22Rv1 (cell line): ENCODE measurements at regions not wholly inside any gene's neighbourhood (a gene's known extent, or its start where the extent isn't known, plus 50 kb on each side); places are given as distances from the start of the nearest gene placed in this dataset.

Source experiments
- H3K27ac ChIP-seq: fragments of 450-650 bp; 2 replicates; pipeline ENCODE4 v1.5.1; 2017
- CTCF ChIP-seq: fragments of 450-650 bp; IDR thresholded peaks from 2 replicates; pipeline ENCODE4 v1.5.1; 2017; ENCODE audit warnings: mild to moderate bottlenecking
- ZFX ChIP-seq: fragments of 450-650 bp; IDR thresholded peaks from 2 replicates; pipeline ENCODE4 v1.6.1; 2017; ENCODE audit warnings: antibody characterized with exemption, borderline replicate concordance

GRCh38 chr13:40398065-40398464, 268.4 kb downstream of the FOXO1 start:
- H3K27ac ChIP-seq = no peak overlapping the region
- TF ChIP-seq CTCF = no peak
- TF ChIP-seq ZFX = no peak

- no peak overlapping the region for H3K27ac ChIP-seq
- no peak for TF ChIP-seq CTCF
Observed at GRCh38 chr13:40399756-40400155, 266.7 kb downstream of the FOXO1 start.

DNA sequence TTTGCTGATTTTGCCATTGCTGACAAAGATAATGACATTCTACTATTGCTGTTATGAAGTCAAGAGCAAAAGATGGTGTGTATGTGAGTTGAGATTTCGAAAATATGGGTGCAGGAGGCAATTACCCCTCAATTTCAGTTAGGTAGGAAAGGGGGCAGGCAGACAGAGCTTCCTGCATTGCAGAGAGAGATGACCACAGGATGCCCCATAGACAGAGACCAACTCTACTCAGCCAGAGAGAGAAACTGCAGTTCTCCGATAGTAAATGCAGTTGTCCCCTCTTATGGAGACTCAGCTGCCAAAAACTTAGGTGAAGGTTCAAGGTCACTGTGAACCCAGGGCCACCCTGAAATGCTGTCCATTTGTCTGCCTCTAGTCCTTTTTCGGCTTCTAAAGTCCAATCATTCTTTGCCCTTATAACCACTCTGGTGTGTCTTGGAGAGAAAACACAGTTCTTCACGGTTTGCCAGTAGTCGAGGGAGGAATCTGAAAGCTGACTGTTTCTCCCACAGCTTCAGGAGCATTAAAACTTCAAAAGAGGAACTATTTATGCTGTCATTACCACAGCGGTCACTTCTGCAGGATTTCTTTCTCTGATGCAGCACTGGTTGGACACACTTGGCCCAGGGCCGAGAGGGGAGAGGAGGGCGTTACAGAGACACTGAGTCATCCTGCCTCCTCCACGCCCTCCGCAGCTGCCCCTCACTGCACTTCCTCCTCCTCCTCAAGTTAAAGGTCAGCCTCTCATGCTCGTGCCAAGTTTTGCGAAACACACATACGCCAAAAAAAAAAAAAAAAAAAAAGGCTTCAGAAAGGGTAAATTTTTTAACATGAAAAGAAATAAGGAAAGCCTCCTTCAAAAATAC, 264.3 kb downstream of the FOXO1 start:
- H3K27ac ChIP-seq = no peak overlapping the region
- TF ChIP-seq ZFX (no peak), CTCF (no peak)

DNA sequence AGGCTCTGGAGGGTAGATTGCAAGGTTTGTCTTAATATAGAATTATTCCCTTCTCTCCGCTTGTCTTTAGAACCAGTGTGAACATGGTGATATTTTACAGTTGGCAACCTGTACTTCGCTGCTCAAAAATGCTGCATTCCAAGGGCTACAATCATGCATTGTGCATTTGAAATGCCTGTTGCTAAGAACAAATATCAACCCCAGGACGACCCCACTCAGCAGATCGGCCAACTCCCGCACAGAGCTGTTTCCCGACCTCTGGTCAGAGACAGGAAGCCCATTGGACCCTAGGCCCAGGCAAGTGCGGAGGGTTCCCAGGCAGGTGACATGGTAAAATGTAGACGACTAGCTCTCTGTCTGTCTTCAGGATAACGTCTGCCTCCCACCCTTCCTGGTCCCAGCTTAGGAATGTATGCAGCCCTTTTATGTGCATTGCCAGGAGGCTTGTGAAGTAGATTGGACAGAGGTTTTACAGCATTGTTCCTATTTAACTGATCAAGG, 263.5 kb downstream of the FOXO1 start:
- no peak for TF ChIP-seq ZFX
- TF ChIP-seq CTCF = no peak
- H3K27ac ChIP-seq = no peak overlapping the region

- H3K27ac ChIP-seq = no peak overlapping the region
- no peak for TF ChIP-seq ZFX
- no peak for TF ChIP-seq CTCF
Observed at GRCh38 chr13:40403509-40404241, 262.8 kb downstream of the FOXO1 start.

- no peak overlapping the region for H3K27ac ChIP-seq
- no peak for TF ChIP-seq ZFX
- TF ChIP-seq CTCF = no peak
Observed at GRCh38 chr13:40404407-40404806, 262.0 kb downstream of the FOXO1 start.
